H1 (cell line): ENCODE measurements at regions not wholly inside any gene's neighbourhood (a gene's known extent, or its start where the extent isn't known, plus 50 kb on each side); places are given as distances from the start of the nearest gene placed in this dataset.

ENCODE experiments used
- CBX8 ChIP-seq: fragments of 300-800, 300-1000 bp; sonication (generic); IDR thresholded peaks from 2 replicates; pipeline ENCODE4 v1.7.1; 2016; ENCODE audit warnings: low read depth, low read length, borderline replicate concordance
- CEBPB ChIP-seq: IDR thresholded peaks from 2 replicates; pipeline ENCODE4 v1.6.1; 2012; ENCODE audit warnings: low read depth, low read length
- CREB1 ChIP-seq: IDR thresholded peaks from 2 replicates; pipeline ENCODE4 v1.6.1; 2012; ENCODE audit warnings: inconsistent platforms
- EP300 ChIP-seq, 2 experiments: IDR thresholded peaks; 1 replicate in 1 of 2; 2 replicates in 1 of 2; pipeline ENCODE4 v1.6.1; 2011 to 2012; ENCODE audit warnings: low read depth in 2 of 2, low read length in 2 of 2, mild to moderate bottlenecking in 2 of 2, borderline replicate concordance in 1 of 2, inconsistent platforms in 1 of 2, moderate library complexity in 1 of 2
- EZH2 ChIP-seq: fragments of 200-600 bp; sonication (generic); IDR thresholded peaks from 2 replicates; pipeline ENCODE4 v1.7.1; 2012; ENCODE audit warnings: low read depth, mild to moderate bottlenecking, moderate library complexity, low read length, inconsistent platforms; ENCODE audit not compliant: severe bottlenecking
- GABPA ChIP-seq: IDR thresholded peaks from 2 replicates; pipeline ENCODE4 v1.6.1; 2011; ENCODE audit warnings: mild to moderate bottlenecking, low read length, moderate library complexity, borderline replicate concordance; ENCODE audit not compliant: insufficient read depth
- POLR2AphosphoS5 ChIP-seq: IDR thresholded peaks from 2 replicates; pipeline ENCODE4 v1.6.1; 2011; ENCODE audit warnings: low read depth, low read length
- RBBP5 ChIP-seq: IDR thresholded peaks from 2 replicates; pipeline ENCODE4 v1.7.1; 2012; ENCODE audit warnings: low read depth, mild to moderate bottlenecking, inconsistent platforms, low read length, moderate library complexity, borderline replicate concordance
- RFX5 ChIP-seq: IDR thresholded peaks from 2 replicates; pipeline ENCODE4 v1.6.1; 2011; ENCODE audit warnings: low read depth, low read length, improper control_type of control experiment, borderline replicate concordance
- TAF1 ChIP-seq: IDR thresholded peaks from 2 replicates; pipeline ENCODE4 v1.6.1; 2011; ENCODE audit warnings: mild to moderate bottlenecking, low read depth, low read length
- TBP ChIP-seq: IDR thresholded peaks from 2 replicates; pipeline ENCODE4 v1.6.1; 2011; ENCODE audit warnings: low read depth, low read length, improper control_type of control experiment
- YY1 ChIP-seq: IDR thresholded peaks from 2 replicates; pipeline ENCODE4 v1.6.1; 2011; ENCODE audit warnings: low read depth, mild to moderate bottlenecking, low read length
- TF ChIP-seq, protein P1 (sequence below), 3 experiments: IDR thresholded peaks; 1 replicate in 2 of 3; 2 replicates in 1 of 3; pipeline versions ENCODE4 v1.5.1 to v1.6.1; 2011; ENCODE audit warnings: low read length in 3 of 3, mild to moderate bottlenecking in 3 of 3, inconsistent platforms in 2 of 3, low read depth in 1 of 3, moderate library complexity in 1 of 3; ENCODE audit not compliant: insufficient read depth in 1 of 3; ENCODE audit errors: control extremely low read depth in 1 of 3
- TF ChIP-seq, protein P2 (sequence below): IDR thresholded peaks from 2 replicates; pipeline ENCODE4 v1.6.1; 2012; ENCODE audit warnings: inconsistent platforms

DNA sequence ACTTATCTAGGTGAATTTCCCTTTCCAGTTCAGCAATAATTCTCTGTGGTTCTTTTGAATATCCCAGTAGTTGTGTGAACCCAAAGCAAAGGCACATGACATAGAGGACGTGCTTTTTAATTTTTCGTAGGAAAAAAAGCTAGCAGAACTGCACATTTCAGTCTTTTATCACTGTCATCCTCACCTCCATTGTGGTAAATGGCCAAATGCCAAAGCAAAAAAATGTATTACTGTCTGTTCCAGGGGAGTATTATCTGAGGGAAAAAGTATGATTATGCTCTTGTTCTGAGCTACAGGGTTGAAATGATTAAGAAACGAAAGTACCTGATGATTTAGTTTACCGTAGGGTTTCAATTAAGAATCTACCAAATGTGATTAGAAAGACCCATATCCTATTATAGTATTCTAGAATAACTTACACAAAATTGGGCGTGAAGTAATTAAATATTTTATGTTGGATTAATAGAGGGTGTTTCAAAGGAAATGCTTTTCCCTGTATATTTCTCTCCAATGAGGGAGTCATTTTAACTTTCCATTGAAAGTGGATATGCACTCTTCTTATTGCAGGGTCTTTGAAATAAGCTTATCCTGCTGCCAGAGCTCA is 62.7 kb downstream of the CAVIN4 start:
- TF ChIP-seq CBX8 (no peak), RBBP5 (no peak), TAF1 (no peak), EP300 (IDR thresholded peaks at IDR 0.05; ENCODE audit: borderline replicate concordance in 1 of 2, low read depth in 2 of 2, low read length in 2 of 2) (no peak), EZH2 (no peak), TBP (no peak), YY1 (no peak), GABPA (no peak), POLR2AphosphoS5 (no peak), RFX5 (no peak), CREB1 (no peak), CEBPB (no peak)
- TF ChIP-seq, protein P1, sequence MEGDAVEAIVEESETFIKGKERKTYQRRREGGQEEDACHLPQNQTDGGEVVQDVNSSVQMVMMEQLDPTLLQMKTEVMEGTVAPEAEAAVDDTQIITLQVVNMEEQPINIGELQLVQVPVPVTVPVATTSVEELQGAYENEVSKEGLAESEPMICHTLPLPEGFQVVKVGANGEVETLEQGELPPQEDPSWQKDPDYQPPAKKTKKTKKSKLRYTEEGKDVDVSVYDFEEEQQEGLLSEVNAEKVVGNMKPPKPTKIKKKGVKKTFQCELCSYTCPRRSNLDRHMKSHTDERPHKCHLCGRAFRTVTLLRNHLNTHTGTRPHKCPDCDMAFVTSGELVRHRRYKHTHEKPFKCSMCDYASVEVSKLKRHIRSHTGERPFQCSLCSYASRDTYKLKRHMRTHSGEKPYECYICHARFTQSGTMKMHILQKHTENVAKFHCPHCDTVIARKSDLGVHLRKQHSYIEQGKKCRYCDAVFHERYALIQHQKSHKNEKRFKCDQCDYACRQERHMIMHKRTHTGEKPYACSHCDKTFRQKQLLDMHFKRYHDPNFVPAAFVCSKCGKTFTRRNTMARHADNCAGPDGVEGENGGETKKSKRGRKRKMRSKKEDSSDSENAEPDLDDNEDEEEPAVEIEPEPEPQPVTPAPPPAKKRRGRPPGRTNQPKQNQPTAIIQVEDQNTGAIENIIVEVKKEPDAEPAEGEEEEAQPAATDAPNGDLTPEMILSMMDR (IDR thresholded peaks at IDR 0.05; ENCODE audit: control extremely low read depth in 1 of 3, insufficient read depth in 1 of 3, low read depth in 1 of 3, low read length in 3 of 3): no peak
- TF ChIP-seq, protein P2, sequence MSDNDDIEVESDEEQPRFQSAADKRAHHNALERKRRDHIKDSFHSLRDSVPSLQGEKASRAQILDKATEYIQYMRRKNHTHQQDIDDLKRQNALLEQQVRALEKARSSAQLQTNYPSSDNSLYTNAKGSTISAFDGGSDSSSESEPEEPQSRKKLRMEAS: no peak
